Stimulated activated effector memory CD8-positive, alpha-beta T cell treated with anti-CD3 and anti-CD28 coated beads, Interleukin-12 subunit alpha, Interleukin-12 subunit beta, amount 100 ng/mL, for 72 hours (primary cell): ENCODE measurements at regions not wholly inside any gene's neighbourhood (a gene's known extent, or its start where the extent isn't known, plus 50 kb on each side); places are given as distances from the start of the nearest gene placed in this dataset.

Source experiments
- ATAC-seq: fragments of 150-1000 bp; cut with Tn5 transposase; 2 replicates; pipeline ENCODE4 v1.10.0; 2021
- DNase-seq, 2 donors: peaks; one replicate each; pipeline ENCODE4 v3.0.0; 2021 to 2022; ENCODE audit warnings: low spot score in 2 of 2
- H3K27ac Mint-ChIP-seq: one replicate; pipeline ENCODE4 v1.8.0; 2022; ENCODE audit warnings: mild to moderate bottlenecking, mixed read lengths
- H3K36me3 Mint-ChIP-seq: one replicate; pipeline ENCODE4 v1.8.0; 2022; ENCODE audit warnings: mild to moderate bottlenecking, mixed read lengths
- H3K4me1 Mint-ChIP-seq: one replicate; pipeline ENCODE4 v1.8.0; 2022; ENCODE audit warnings: mixed read lengths
- H3K4me3 Mint-ChIP-seq: one replicate; pipeline ENCODE4 v1.8.0; 2022; ENCODE audit warnings: mild to moderate bottlenecking, mixed read lengths
- H3K9me3 Mint-ChIP-seq: one replicate; pipeline ENCODE4 v1.8.0; 2022; ENCODE audit warnings: mixed read lengths

DNA sequence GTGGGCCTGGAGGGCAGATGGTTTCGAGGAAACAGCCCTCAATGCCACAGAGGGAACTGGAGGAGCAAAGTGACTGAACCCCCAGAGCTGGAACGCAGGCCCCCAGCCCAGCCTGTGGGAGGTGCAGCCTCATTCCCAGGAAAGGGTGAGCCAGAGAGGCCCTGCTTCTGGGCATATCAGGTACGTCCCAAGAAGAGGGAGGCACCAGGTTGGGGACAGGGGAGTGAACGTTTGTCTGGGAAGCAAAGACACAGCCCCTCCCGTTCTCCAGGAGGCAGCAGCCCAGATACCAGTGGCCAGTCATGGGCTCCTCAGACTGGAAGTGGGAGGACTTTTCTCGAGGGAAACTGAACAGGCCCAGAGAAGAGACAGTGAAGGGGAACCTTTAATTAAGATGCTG is 74.3 kb upstream of the RET start:
- DNase-seq (no peak), ATAC-seq (no peak)
- no peaks in the 10 kb centered on the region for H3K4me1 Mint-ChIP-seq
- H3K4me3 Mint-ChIP-seq, result no peak overlapping the region
- no peaks in the 10 kb centered on the region for H3K36me3 Mint-ChIP-seq
- no peaks in the 10 kb centered on the region for H3K9me3 Mint-ChIP-seq
- no peak overlapping the region for H3K27ac Mint-ChIP-seq

DNA sequence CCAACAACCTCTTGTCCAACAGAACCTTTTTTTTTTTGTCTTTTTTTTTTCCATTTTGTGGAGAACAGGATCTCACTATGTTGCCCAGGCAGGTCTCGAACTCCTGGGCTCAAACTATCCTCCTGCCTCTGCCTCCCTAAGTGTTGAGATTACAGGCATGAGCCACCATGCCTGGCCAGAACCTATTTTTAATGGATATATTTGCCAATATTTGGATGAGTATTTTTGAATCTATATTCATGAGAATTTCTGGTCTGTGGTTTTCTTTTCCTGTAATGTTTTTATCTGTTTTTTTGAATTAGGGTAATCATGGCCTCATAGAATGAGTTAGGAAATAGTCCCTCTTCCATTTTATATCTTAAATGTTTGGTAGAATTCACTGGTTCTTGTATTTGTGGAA is 70.4 kb upstream of the RET start:
- no peak for ATAC-seq
- H3K4me1 Mint-ChIP-seq, result no peaks in the 10 kb centered on the region
- H3K9me3 Mint-ChIP-seq, result no peaks in the 10 kb centered on the region
- DNase-seq, result no peak
- H3K27ac Mint-ChIP-seq, result no peak overlapping the region
- no peak overlapping the region for H3K4me3 Mint-ChIP-seq
- no peaks in the 10 kb centered on the region for H3K36me3 Mint-ChIP-seq

DNA sequence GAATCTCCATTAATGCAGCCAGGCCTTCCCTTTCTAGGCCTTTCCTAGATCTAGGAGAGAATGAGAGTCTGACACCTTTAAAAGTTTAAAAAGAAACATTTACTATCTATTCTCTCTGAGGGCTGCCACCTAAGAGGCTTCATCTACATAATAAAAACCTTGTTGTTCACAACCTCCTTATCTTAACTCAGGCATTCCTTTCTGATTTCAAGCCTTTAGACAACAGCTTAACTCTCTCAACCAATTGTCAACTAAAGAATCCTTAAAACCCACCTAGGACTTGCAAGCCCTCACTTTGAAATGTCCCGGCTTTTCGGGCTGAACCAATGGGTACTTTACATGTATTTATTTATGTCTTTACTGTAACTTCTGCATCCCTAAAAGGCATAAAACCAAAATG is 64.3 kb upstream of the RET start:
- Mint-ChIP-seq H3K27ac (no peak overlapping the region), H3K36me3 (no peaks in the 10 kb centered on the region), H3K4me3 (no peak overlapping the region), H3K4me1 (no peaks in the 10 kb centered on the region), H3K9me3 (no peaks in the 10 kb centered on the region)
- DNase-seq (no peak), ATAC-seq (no peak)

DNA sequence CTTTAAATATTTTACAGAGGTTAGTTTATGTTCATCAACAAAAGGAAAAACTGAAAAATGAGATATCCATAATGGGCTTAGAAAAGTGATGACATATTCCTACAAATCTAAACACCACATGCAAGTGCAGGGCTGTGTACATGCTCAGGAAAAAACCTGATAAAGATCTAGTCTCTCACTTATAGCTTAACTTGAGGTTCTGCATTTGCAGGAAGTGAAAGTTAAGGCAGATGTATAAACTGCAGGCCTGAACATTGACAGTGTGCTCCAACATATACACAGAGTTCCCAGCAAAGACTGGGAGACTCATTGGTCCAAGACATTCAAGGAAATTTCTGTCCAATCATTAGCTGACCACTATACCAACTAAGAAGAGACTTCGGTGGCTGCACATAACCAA is 63.8 kb upstream of the RET start:
- DNase-seq, result no peak
- Mint-ChIP-seq H3K4me3 (no peak overlapping the region), H3K27ac (no peak overlapping the region), H3K36me3 (no peaks in the 10 kb centered on the region), H3K4me1 (no peaks in the 10 kb centered on the region), H3K9me3 (no peaks in the 10 kb centered on the region)
- no peak for ATAC-seq

DNA sequence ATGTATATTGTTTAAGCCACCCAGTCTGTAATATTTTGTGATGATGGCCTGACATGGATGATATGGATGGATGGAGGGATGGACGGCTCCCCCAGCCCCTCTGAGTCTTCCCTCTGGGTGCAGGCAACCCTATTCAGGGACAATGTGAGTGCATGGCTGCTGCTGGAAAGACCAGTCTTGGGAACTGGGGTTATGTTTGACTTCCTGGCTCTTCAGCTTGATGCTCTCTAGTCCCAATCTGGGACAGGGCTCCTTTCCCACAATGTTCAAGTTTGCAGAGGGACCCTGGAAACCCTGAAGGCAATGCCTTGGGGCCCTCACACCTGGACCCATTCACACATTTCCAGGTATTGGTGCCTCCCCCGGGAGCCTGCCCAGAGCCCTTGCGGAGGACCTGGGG is 52.3 kb upstream of the RET start:
- Mint-ChIP-seq H3K27ac (no peak overlapping the region), H3K4me3 (no peak overlapping the region), H3K9me3 (no peaks in the 10 kb centered on the region), H3K4me1 (no peaks in the 10 kb centered on the region), H3K36me3 (no peaks in the 10 kb centered on the region)
- ATAC-seq (no peak), DNase-seq (no peak)

DNA sequence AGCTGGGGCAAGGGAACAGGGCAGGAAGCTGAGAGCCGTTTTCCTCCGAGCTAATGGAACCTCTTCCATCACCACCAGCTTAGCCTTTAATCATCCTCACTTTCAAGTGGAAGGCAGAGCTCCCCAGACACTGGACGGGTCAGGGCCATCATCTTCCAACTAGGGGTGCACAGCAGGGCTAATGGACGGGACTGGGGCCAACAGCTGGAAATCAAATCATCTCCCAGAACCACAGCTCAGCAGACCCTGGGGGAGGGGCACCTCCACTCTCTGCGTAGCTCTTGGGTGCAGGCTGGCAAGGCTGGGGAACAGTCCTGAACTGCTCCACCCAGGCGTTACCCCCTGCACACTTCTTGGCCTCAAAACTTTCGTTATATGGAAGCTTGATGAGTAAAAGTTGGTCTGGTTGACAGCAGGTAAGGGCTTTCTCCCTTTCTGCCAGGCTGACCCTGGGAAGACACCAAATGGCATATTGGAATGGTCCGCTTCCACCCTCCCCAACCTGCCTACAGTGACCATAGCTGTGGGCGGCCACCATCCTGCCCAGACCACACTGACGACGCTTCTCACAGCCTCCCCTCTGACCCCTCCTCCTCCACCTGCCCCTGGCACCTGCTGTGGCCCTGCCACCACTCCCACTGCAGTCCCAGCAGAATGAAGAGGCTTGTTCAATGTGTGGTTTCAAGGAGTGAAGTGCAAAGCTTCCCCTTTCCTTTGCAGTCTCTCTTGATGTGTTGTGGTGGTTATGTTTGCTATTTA is 51.7 kb upstream of the RET start:
- DNase-seq, result no peak
- no peaks in the 10 kb centered on the region for H3K9me3 Mint-ChIP-seq
- no peaks in the 10 kb centered on the region for H3K36me3 Mint-ChIP-seq
- no peak for ATAC-seq
- no peak overlapping the region for H3K4me3 Mint-ChIP-seq
- no peaks in the 10 kb centered on the region for H3K4me1 Mint-ChIP-seq
- no peak overlapping the region for H3K27ac Mint-ChIP-seq

DNA sequence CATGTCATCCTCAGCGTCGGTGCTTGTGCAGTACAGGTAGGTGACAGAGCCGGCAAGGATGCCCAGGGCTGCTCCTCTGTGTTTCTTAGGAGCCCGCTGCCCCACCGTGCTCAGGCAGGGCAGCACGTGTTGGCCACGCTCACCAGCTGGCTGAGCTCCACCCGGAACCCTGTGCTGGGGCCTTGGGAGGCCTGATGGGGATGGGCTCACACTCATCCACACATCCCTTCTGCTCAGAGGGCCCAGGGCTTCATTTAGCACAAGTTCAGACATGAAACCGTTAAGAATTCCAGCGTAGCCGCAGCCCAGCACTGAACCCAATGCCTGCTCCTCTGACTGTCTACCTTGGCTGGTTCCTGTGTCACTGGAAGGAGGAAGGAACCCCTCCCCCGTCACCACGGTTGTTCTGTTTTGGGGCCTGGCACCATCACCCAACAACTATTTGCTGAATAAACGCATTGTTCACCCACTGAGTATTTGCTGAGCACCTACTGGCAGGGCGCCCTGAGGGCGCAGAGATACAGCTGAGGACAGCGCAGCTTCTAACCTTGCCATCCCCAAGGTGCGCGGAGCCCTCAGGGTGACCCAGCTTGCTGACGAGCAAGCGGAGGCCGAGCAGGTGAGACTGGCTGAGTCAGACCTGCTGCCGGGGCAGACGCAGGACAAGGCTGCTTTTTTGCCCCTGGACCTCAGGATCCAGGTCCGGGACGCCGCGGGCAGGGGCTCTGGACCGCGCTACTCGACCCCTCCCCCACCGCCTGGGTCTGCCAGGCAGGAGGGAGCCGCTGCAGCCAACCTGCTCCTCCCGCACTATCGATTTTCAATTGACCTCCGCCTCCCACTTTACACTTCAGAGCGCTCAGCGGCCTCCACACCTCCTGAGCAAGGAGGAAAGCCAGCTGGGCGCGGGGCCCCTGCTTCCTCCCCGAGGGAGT is 50.6 kb upstream of the RET start:
- H3K9me3 Mint-ChIP-seq, result no peaks in the 10 kb centered on the region
- no peaks in the 10 kb centered on the region for H3K36me3 Mint-ChIP-seq
- H3K4me1 Mint-ChIP-seq, result no peaks in the 10 kb centered on the region
- H3K27ac Mint-ChIP-seq, result no peak overlapping the region
- ATAC-seq, result no peak
- H3K4me3 Mint-ChIP-seq, result no peak overlapping the region
- DNase-seq, result no peak
